ENCODE measurements at regions not wholly inside any gene's neighbourhood (a gene's known extent, or its start where the extent isn't known, plus 50 kb on each side); places are given as distances from the start of the nearest gene placed in this dataset.
"Not testable (repeated sequence)": the region's sequence is repeated elsewhere in the genome, so short reads cannot be mapped to it uniquely, and the experiment has no call there.

GRCh38 chr10:121335386-121335925 lies 262.8 kb downstream of the FGFR2 start:
- no peak for DNase-seq (ENCODE audit: low read depth)

DNA sequence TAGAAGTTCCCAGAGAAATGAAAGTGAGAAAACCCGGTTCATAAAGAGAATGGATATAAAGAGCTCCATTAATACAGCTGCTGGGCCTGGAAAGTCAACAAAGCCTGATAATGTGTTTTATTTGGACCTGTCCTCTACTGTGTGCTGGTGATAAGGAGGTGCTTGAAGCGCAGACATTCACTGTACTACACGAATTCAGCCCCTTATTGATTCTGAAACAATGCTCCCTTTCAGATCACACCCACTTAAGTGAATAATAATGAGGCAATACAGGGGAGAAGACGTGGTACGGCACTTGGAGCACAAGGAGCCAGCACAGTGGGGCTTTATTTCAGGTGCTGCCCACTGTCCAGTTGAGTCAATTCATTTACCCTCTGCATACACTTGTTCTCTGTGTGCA lies 260.8 kb downstream of the FGFR2 start:
- DNase-seq (ENCODE audit: low read depth) = no peak

- no peak for DNase-seq (ENCODE audit: low read depth)
These were observed 259.9 kb downstream of the FGFR2 start for GRCh38 chr10:121338206-121338980.

DNA sequence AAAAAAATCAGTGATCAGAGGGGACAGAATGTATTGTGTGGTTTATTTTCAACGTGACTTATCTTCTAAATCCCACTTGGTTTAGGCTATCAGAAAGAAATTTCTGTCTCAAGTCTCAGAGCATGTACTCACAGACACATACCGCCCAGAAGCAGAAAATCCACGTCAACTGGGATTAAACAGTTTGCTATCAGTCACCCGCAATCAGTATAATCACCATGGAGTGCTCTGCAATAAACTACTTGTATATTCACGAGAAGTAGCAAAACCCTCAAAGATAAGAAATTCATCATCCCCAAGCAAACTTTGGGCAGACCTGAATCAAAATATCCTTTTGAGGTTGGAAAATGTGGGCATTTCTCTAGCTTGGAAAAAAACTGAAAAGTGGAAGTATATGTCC lies 259.1 kb downstream of the FGFR2 start:
- DNase-seq (ENCODE audit: low read depth) = no peak

DNA sequence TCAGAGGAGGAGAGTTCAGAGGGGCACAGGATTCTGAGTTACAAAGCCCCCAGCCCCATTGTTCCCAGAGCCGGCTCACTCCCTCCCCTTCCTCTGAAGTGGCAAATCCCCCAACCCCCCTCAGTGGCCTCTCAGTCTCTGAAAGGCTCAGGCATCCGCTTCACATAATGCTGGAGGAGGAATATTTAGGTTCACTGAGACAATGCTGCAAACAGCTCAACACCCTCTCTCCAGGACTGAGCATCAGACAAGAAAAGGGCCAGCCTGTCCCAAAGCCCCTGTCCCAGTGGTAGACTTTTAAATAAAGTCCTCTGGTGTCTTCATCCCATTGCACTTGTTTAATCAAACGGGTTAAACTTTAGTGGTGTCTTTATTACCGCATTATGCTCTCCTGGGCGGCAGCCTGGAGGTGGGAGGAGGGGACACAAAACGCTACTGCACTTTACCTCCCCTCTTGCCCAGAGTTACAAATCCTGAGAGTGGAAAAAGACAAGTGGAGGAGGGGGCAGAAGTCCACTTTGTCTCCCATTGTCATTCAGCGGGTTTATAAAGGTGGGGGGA lies 257.9 kb downstream of the FGFR2 start:
- no peak for DNase-seq (ENCODE audit: low read depth)

GRCh38 chr10:121351540-121351939 lies 246.7 kb downstream of the FGFR2 start:
- no peak for DNase-seq (ENCODE audit: low read depth)

DNA sequence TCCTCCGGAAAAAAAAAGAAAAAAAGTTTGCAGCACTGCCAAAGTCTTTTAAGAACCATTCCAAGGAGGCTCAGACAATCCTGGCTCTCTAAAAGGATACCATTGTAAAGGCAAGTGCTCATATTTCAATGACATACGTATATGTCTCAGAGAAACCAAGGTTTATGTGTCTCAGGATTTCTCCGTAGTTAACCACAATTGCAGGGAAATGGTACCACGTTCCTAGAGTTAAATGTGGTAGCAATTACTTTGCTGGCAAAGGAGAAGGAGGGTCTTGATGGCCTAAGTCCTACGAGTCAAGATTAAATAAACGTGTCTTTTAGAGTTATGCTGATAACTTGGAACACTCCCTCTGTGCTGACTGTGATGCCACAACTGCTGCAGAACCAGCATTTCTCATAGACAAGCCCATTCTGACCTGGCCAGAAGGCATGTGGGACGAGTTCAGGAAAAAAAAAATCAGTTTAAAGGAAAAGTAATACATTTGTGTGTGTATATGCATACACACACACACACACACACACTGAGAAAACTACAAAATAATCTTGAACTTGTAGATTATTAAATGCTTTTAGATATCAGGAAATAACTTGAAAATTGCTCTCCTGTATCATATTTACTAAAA lies 245.9 kb downstream of the FGFR2 start:
- DNase-seq (ENCODE audit: low read depth) = no peak

- DNase-seq (ENCODE audit: low read depth) = no peak
These were observed 243.1 kb downstream of the FGFR2 start for GRCh38 chr10:121355161-121355560.

GRCh38 chr10:121356183-121356582 lies 242.1 kb downstream of the FGFR2 start:
- no peak for DNase-seq (ENCODE audit: low read depth)

GRCh38 chr10:121357401-121357800 lies 240.8 kb downstream of the FGFR2 start:
- no peak for DNase-seq (ENCODE audit: low read depth)

GRCh38 chr10:121362026-121362425 lies 236.2 kb downstream of the FGFR2 start:
- DNase-seq (ENCODE audit: low read depth) = no peak

GRCh38 chr10:121365566-121365965 lies 232.7 kb downstream of the FGFR2 start:
- DNase-seq (ENCODE audit: low read depth) = no peak

- no peak for DNase-seq (ENCODE audit: low read depth)
These were observed 229.8 kb downstream of the FGFR2 start for GRCh38 chr10:121368347-121369025.

GRCh38 chr10:121369616-121370015 lies 228.6 kb downstream of the FGFR2 start:
- no peak for DNase-seq (ENCODE audit: low read depth)

DNA sequence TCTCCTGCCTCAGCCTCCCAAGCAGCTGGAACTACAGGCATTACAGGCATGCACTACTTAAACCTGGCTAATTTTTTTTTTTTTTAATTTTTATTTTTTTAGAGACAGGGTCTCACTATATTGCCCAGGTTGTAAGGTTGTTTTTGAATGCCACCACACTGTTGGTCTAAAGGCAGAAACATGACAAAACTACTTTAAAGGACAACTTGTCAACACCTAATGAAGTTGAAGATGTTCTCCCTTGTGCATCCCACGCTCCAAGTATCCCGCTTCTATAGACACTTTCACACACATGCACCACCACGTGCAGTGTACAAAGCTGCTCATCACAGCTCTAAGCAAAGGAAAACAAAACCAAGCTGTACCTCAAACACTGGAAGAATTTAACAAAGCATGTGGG lies 226.4 kb downstream of the FGFR2 start:
- no peak for DNase-seq (ENCODE audit: low read depth)

GRCh38 chr10:121373411-121373810 lies 224.8 kb downstream of the FGFR2 start:
- DNase-seq (ENCODE audit: low read depth) = no peak

DNA sequence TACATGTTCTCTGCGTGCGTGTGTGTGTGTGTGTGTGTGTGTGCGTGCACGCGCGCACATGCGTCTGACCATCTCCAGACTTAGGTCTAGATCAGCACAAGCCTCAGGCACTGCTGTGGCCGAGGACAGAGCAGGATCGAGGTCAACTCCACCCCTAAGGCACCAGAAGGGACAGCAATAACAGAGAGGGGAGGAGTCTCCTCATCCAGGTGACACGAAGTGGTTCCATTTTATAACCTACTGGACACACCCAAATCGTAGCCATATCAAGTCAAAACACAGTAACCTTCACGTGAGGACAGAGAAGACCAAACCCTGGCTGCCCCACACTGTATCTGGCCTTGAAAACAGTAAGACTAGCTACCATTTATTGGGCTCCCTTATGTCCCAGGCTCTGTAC lies 224.1 kb downstream of the FGFR2 start:
- no peak for DNase-seq (ENCODE audit: low read depth)

DNA sequence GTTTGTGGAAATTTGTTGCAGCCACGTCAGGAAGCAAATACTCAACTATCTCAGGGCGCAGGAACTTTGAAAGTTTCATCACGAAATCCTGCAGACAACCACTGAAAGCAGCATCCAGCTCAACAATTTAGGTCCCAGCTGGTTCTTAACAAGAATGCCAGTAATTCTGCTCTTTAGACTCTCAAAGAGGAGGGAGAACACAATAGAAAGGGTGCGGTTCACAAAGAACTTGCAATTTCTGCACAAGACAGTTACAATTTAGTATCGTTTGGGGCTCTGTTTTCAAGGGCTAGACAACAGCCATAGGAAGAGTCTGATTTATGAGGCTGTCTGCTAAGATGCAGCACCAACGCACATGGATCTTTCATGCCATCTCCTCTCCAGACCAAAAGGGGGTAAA lies 223.1 kb downstream of the FGFR2 start:
- no peak for DNase-seq (ENCODE audit: low read depth)

- DNase-seq (ENCODE audit: low read depth) = no peak
These were observed 219.9 kb downstream of the FGFR2 start for GRCh38 chr10:121378251-121378801.

GRCh38 chr10:121379013-121379412 lies 219.2 kb downstream of the FGFR2 start:
- DNase-seq (ENCODE audit: low read depth) = no peak

GRCh38 chr10:121380211-121380610 lies 218.0 kb downstream of the FGFR2 start:
- no peak for DNase-seq (ENCODE audit: low read depth)

DNA sequence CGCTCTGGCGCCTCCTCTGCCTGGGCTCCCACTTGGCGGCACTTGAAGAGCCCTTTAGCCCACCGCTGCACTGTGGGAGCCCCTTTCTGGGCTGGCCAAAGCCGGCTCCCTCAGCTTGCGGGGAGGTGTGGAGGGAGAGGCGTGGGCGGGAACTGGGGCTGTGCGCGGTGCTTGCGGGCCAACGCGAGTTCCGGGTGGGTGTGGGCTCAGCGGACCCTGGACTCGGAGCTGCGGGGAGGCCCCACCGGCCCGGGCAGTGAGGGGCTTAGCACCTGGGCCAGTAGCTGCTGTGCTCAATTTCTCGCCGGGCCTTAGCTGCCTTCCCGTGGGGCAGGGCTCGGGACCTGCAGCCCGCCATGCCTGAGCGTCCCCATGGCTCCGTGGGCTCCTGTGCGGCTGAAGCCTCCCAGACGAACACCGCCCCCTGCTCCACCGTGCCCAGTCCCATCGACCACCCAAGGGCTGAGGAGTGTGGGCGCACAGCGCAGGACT lies 216.2 kb downstream of the FGFR2 start:
- DNase-seq (ENCODE audit: low read depth) = not testable (repeated sequence)

All from activated T-cell treated with anti-CD3 and anti-CD28 coated beads for 24 hours (primary cell).